Choroid plexus epithelial cell (primary cell): ENCODE measurements at regions not wholly inside any gene's neighbourhood (a gene's known extent, or its start where the extent isn't known, plus 50 kb on each side); places are given as distances from the start of the nearest gene placed in this dataset.

Source experiments
- DNase-seq: peaks from one replicate; pipeline ENCODE4 v3.0.0-alpha.2; 2010; ENCODE audit warnings: low read depth
- H3K4me3 ChIP-seq: 2 replicates; pipeline ENCODE4 v1.5.1; 2011; ENCODE audit warnings: low read depth, mild to moderate bottlenecking, control low read depth, low read length, moderate library complexity
- TF ChIP-seq, protein P1 (sequence below): conservative IDR thresholded peaks from 2 replicates; pipeline ENCODE4 v1.5.1; 2011; ENCODE audit warnings: low read depth, mild to moderate bottlenecking, control low read depth, inconsistent platforms, low read length, moderate library complexity

DNA sequence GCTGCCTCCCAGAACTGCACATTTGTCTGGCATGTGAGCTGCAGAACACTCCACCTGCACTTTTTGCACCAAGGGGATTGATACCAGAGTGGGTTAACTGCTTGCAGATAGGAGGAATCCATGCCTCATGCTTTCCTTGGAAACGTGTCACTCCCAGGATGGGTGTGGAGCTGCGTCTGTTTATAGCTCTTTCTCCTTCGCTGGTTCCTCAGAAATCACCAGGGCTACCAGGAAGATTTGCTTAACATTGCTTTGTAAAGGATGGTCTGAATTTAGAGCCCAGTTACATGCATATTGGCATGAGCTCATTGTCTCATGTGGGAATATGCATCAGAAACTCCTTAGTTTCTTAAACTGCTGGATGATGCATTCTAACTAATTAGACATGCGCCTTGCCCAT, 234.6 kb downstream of the GADD45G start:
- DNase-seq = no peak
- H3K4me3 ChIP-seq = no peak overlapping the region
- TF ChIP-seq, protein P1, sequence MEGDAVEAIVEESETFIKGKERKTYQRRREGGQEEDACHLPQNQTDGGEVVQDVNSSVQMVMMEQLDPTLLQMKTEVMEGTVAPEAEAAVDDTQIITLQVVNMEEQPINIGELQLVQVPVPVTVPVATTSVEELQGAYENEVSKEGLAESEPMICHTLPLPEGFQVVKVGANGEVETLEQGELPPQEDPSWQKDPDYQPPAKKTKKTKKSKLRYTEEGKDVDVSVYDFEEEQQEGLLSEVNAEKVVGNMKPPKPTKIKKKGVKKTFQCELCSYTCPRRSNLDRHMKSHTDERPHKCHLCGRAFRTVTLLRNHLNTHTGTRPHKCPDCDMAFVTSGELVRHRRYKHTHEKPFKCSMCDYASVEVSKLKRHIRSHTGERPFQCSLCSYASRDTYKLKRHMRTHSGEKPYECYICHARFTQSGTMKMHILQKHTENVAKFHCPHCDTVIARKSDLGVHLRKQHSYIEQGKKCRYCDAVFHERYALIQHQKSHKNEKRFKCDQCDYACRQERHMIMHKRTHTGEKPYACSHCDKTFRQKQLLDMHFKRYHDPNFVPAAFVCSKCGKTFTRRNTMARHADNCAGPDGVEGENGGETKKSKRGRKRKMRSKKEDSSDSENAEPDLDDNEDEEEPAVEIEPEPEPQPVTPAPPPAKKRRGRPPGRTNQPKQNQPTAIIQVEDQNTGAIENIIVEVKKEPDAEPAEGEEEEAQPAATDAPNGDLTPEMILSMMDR = no peak

DNA sequence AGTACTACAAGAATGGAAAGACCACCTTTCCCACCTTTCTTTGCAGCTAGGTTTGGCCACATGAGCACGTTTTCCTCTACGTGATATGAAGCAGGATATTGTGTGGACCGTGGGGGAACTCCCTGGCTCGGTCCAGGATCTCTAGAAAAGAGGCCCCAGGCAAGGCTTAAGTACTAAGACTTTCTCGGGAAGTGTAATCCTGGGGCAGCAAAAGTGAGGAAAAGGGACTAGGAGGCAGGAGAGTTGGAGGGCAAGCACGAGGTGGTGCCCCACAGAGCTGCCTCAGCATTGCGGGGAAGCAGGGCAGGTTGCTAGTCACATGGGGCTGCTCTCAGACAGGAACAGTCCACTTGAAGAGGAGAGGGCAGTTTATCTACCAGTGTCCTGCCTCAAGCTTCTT, 235.1 kb downstream of the GADD45G start:
- TF ChIP-seq, protein P1 = no peak
- H3K4me3 ChIP-seq = no peak overlapping the region
- no peak for DNase-seq

DNA sequence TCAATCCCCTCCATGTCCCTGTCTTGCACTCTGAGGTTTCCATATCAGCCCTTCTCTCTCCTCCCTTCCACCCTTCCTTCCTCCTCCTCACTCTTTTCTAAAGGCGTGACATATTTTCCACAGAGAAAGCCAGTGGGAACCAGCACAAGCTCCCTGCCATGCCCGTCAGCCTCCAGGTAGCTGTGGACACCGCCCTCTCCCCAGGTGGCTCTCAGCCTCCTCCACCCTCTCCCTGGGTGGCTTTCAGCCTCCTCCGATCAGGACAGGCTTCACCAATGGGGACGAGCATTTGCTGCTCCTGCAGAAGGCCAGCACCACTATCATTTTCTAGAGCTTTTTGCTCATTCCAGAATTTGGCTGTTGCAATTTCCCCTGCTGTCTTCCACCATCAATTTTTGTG, 236.6 kb downstream of the GADD45G start:
- H3K4me3 ChIP-seq = no peak overlapping the region
- TF ChIP-seq, protein P1 = no peak
- DNase-seq = no peak

DNA sequence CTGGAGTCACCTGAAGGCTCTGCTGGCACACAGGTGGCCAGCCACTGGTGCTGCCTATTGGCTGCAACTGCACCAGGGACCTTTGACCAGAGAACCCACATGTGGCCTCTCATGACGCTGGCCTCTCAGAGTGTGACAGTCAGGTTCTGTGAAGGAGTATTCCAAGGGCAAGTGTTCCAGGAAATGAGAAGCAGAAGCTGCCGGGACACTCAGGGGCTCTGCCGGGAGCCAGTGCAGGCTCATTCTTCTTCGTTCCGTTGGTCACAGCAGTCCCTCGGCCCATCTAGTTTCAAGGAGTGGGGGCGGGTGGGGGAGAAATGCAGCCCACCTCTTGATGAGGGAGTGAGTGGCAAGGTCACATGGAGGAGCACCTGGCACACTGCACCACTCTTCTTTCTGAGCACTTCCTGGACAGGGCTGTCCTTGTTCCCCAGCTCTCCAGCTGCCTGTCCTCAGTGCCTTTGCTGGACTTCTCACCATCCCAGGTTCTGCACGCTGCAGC, 237.5 kb downstream of the GADD45G start:
- TF ChIP-seq, protein P1 = no peak
- H3K4me3 ChIP-seq = no peak overlapping the region
- DNase-seq = no peak

DNA sequence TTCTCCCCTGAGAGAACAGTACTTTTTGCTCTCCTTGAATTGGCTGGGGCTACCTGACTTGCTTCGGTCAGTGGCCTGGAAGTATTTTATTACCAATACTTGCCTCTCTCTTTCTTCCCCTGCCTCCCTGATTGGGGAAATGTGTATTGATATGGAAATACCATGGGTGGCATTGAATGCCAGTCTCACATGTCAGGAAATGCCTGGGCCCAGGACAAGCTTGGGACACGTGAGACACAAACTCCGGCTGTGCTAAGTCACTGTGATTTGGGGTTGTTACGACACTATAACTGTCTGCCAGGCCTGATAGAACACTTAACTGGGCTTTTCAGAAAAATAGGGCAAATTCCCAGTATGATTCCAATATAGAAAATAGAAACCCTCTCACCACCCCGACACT, 238.3 kb downstream of the GADD45G start:
- H3K4me3 ChIP-seq = no peak overlapping the region
- DNase-seq = no peak
- TF ChIP-seq, protein P1 = no peak

DNA sequence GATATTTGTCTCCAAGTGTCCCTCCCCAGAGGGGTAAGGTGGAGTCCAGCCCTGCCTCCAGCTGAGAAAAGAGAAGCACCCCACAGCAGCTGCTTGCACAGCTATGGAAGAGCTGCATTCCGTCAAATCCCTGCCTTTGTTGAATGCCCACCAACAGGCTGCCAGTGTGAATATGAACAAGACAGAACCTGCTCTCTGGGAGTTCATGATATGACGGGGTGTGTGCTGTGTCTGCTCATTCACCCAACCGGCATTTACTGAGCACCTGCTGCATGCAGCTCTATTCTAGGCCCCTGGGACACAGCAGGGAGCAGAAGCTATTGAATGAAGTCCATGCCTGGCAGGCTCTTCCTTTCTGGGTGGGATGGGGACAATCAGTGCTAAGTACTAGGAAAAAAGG, 238.8 kb downstream of the GADD45G start:
- no peak for DNase-seq

DNA sequence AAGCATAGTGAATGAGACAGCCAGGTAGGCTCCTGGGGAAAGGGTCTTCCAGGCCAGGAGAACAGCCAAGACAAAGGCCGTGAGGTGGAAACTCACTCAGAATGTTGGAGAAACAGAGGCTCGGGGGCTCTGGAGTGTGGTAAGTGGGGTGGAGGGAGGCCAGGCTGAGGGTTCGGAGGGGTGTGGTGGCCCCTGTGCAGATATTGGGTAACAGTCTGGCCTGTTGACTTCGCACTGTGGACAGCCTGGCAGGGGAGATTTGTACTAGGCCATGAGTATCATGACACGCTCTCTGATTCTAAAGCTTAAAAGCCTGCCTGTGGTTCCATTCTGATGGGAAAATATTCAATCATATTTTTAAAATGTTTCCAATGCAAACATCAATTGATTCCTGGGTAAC, 239.3 kb downstream of the GADD45G start:
- no peak overlapping the region for H3K4me3 ChIP-seq
- no peak for DNase-seq
- TF ChIP-seq, protein P1 = no peak

More for the DNA sequence above, 238.8 kb downstream of the GADD45G start:
- TF ChIP-seq, protein P1 = no peak
- H3K4me3 ChIP-seq = no peak overlapping the region
